AG04450 (cell line): ENCODE measurements at regions not wholly inside any gene's neighbourhood (a gene's known extent, or its start where the extent isn't known, plus 50 kb on each side); places are given as distances from the start of the nearest gene placed in this dataset.
"Not testable (repeated sequence)": the region's sequence is repeated elsewhere in the genome, so short reads cannot be mapped to it uniquely, and the experiment has no call there.

Experiments used
- CTCF ChIA-PET: fragments of 300-600, 350-600 bp; formaldehyde crosslinking; extraction: SDS; loops from one replicate; lab custom pipeline; 2022; ENCODE audit warnings: antibody characterized with exemption, inconsistent platforms; lab: Charles Lee
- POLR2A ChIA-PET: fragments of 350-600 bp; formaldehyde crosslinking; extraction: SDS; loops from one replicate; lab custom pipeline; 2021; ENCODE audit warnings: antibody characterized with exemption, inconsistent platforms; lab: Yijun Ruan, JAX
- DNase-seq: peaks from one replicate; pipeline ENCODE4 v3.0.0-alpha.2; 2011; ENCODE audit warnings: low read depth, low spot score
- H3K27ac ChIP-seq: one replicate; pipeline ENCODE4 v1.5.1; 2012; ENCODE audit warnings: low read depth, low read length, control low read depth
- H3K27me3 ChIP-seq: one replicate; pipeline ENCODE4 v1.6.0; 2012; ENCODE audit warnings: low read length; ENCODE audit not compliant: control insufficient read depth, insufficient read depth
- H3K4me3 ChIP-seq: 2 replicates; pipeline ENCODE4 v1.5.1; 2011; ENCODE audit warnings: mild to moderate bottlenecking, low read depth, low read length, control low read depth
- H3K9me3 ChIP-seq: 2 replicates; pipeline ENCODE4 v1.5.1; 2012; ENCODE audit warnings: low read length; ENCODE audit not compliant: control insufficient read depth, insufficient read depth
- TF ChIP-seq, protein P1 (sequence below): IDR thresholded peaks from 2 replicates; pipeline ENCODE4 v1.5.1; 2011; ENCODE audit warnings: low read depth, low read length, control low read depth, inconsistent platforms

DNA sequence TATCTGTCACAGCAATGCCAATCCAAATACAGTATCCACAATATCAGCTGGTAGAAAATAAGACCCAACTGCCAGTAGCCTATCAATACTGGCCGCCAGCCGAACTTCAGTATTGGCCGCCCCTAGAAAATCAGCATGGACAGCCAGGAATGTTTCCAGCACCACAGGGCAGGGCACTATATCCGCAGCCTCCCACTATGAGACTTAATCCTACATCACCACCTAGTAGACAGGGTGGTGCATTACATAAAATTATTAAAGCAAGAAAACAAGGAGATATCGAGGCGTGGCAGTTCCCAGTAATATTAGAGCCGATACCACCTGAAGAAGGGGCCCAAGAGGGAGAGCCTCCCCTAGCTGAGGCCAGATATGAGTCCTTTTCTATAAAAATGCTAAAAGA, 111.3 kb downstream of the ZNF486 start:
- ChIA-PET CTCF (no interaction called here), POLR2A (no interaction called here)
- H3K27me3 ChIP-seq: no peaks in the 10 kb centered on the region
- no peak for DNase-seq
- no peak overlapping the region for H3K27ac ChIP-seq
- TF ChIP-seq, protein P1, sequence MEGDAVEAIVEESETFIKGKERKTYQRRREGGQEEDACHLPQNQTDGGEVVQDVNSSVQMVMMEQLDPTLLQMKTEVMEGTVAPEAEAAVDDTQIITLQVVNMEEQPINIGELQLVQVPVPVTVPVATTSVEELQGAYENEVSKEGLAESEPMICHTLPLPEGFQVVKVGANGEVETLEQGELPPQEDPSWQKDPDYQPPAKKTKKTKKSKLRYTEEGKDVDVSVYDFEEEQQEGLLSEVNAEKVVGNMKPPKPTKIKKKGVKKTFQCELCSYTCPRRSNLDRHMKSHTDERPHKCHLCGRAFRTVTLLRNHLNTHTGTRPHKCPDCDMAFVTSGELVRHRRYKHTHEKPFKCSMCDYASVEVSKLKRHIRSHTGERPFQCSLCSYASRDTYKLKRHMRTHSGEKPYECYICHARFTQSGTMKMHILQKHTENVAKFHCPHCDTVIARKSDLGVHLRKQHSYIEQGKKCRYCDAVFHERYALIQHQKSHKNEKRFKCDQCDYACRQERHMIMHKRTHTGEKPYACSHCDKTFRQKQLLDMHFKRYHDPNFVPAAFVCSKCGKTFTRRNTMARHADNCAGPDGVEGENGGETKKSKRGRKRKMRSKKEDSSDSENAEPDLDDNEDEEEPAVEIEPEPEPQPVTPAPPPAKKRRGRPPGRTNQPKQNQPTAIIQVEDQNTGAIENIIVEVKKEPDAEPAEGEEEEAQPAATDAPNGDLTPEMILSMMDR: no peak
- H3K9me3 ChIP-seq: peaks cover 14% of the 10 kb centered on the region
- no peak overlapping the region for H3K4me3 ChIP-seq

DNA sequence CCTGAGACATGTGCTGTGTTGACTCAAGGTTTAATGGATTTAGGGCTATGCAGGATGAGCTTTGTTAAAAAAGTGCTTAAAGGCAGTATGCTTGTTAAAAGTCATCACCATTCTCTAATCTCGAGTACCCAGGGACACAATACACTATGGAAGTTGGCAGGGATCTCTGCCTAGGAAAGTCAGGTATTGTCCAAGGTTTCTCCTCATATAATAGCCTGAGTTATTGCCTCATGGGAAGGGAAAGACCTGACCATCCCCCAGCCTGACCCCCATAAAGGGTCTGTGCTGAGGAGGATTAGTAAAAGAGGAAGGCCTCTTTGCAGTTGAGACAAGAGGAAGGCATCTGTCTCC, 109.7 kb downstream of the ZNF486 start:
- H3K27me3 ChIP-seq, DNase-seq, H3K27ac ChIP-seq, H3K4me3 ChIP-seq, CTCF ChIA-PET, POLR2A ChIA-PET: not testable (repeated sequence)
- H3K9me3 ChIP-seq: peaks cover 19% of the 10 kb centered on the region

DNA sequence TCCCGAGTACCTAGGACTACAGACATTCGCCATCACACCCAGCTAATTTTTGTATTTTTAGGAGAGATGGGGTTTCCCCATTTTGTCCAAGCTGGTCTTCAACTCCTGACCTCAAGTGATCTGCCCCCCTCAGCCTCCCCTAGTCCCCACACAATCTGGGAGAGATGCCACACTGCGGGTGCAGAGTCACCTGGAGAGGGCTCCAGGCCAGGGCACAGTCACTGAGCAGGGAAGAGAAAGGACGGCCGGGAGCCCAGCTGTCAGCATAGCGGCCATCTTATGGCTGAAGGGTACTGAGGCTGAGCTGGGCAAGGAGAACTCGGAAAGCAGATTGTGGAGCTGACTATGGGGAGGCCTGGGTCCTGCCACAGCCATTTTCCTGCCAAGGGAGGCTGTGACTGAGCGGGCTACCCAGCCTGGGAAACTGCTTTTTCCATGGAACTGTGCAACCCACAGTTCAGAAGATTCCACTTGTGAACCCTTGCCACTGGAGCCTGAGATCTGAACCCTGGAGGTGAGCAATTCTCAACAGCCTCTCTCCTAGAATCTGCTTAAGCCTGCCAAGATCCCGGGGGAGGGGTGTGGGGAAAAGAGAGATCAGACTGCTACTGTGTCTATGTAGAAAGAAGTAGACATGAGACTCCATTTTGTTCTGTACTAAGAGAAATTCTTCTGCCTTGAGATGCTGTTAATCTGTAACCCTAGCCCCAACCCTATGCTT, 109.2 kb downstream of the ZNF486 start:
- H3K27ac ChIP-seq: no peak overlapping the region
- no peak for DNase-seq
- ChIA-PET CTCF (no interaction called here), POLR2A (no interaction called here)
- no peak overlapping the region for H3K4me3 ChIP-seq
- H3K9me3 ChIP-seq: peaks cover 22% of the 10 kb centered on the region
- H3K27me3 ChIP-seq: no peaks in the 10 kb centered on the region
- TF ChIP-seq, protein P1: no peak

GRCh38 chr19:20273951-20274570, 107.0 kb downstream of the ZNF486 start:
- TF ChIP-seq, protein P1: no peak
- Histone ChIP-seq H3K4me3 (no peak overlapping the region), H3K27ac (no peak overlapping the region), H3K27me3 (no peaks in the 10 kb centered on the region), H3K9me3 (peaks cover 26% of the 10 kb centered on the region)
- DNase-seq: no peak
- POLR2A ChIA-PET: no interaction called here
- CTCF ChIA-PET: no interaction called here

- POLR2A ChIA-PET: no interaction called here
- H3K9me3 ChIP-seq: peaks cover 30% of the 10 kb centered on the region
- no peak overlapping the region for H3K4me3 ChIP-seq
- no peak overlapping the region for H3K27ac ChIP-seq
- H3K27me3 ChIP-seq: no peaks in the 10 kb centered on the region
- DNase-seq: no peak
- CTCF ChIA-PET: no interaction called here
- TF ChIP-seq, protein P1: no peak
These were observed 106.4 kb downstream of the ZNF486 start for GRCh38 chr19:20273376-20273775.

DNA sequence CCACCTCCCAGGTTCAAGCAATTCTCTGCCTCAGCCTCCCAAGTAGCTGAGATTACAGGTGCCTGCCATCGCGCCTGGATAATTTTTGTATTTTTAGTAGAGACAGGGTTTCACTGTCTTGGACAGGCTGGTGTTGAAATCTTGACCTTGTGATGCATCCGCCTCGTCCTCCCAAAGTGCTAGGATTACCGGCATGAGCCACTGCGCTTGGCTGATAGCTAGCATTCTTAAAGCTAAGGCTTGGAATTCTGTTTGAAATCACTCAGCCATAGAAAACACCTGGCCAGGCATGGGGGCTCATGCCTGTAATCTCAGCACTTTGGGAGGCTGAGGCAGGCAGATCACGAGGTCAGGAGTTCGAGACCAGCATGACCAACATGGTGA, 105.6 kb downstream of the ZNF486 start:
- CTCF ChIA-PET, DNase-seq: not testable (repeated sequence)

DNA sequence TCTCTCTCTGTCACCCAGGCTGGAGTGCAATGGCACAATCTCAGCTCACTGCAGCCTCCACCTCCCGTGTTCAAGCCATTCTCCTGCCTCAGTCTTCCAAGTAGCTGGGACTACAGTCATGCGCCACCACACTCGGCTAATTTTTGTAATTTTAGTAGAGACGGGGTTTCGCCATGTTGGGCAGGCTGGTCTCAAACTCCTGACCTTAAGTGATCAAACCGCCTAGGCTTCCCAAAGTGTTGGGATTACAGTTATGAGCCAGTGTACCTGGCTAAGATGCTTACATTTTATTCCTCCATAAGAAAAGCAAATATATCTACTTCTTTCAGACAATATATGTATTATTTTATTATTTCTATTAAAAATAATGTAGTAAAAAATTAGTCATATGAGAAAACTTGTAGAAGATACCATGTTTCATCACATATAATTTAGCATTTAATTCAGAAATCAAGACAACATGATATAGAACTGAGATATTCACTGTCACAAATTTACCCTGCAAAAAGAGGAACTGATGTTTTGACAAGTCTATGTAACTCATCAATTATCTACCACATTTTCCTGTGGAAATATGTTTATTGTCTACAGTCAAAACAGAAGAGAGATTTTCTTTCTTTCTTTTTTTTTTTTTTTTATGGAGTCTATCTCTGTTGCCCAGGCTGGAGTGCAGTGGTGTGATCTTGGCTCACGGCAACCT, 105.1 kb downstream of the ZNF486 start:
- POLR2A ChIA-PET, H3K27ac ChIP-seq: not testable (repeated sequence)

More for the DNA sequence above, 105.6 kb downstream of the ZNF486 start:
- H3K27ac ChIP-seq, H3K4me3 ChIP-seq, H3K27me3 ChIP-seq, POLR2A ChIA-PET: not testable (repeated sequence)
- peaks cover 30% of the 10 kb centered on the region for H3K9me3 ChIP-seq

More for the DNA sequence above, 105.1 kb downstream of the ZNF486 start:
- H3K27me3 ChIP-seq, DNase-seq, CTCF ChIA-PET, H3K4me3 ChIP-seq: not testable (repeated sequence)
- H3K9me3 ChIP-seq: peaks cover 27% of the 10 kb centered on the region
